ENCODE measurements at regions not wholly inside any gene's neighbourhood (a gene's known extent, or its start where the extent isn't known, plus 50 kb on each side); places are given as distances from the start of the nearest gene placed in this dataset.

GRCh38 chr10:1952126-1953095 lies 215.1 kb upstream of the ADARB2 start:
- H3K36me3 ChIP-seq (ENCODE audit: insufficient read depth, low read length), result no peaks in the 10 kb centered on the region
- H3K27ac ChIP-seq (ENCODE audit: low read depth, low read length), result no peak overlapping the region
- H2AFZ ChIP-seq (ENCODE audit: low read length), result no peak overlapping the region
- no peaks in the 10 kb centered on the region for H3K27me3 ChIP-seq (ENCODE audit: insufficient read depth, low read length)
- no peaks in the 10 kb centered on the region for H3K4me1 ChIP-seq (ENCODE audit: insufficient read depth, low read length)
- no peaks in the 10 kb centered on the region for H3K79me2 ChIP-seq (ENCODE audit: insufficient read depth, low read length)
- no peak overlapping the region for H3K4me3 ChIP-seq (ENCODE audit: insufficient read depth, low read length)
- no peak for TF ChIP-seq CTCF (IDR thresholded peaks at IDR 0.05; ENCODE audit: extremely low read depth, low read depth, low read length)
- DNase-seq (ENCODE audit: insufficient read length, low spot score, missing footprints), result no peak
- no peaks in the 10 kb centered on the region for H4K20me1 ChIP-seq (ENCODE audit: insufficient read depth, low read length)
- H3K4me2 ChIP-seq (ENCODE audit: insufficient read depth, low read length), result no peak overlapping the region
- no peaks in the 10 kb centered on the region for H3K9me3 ChIP-seq (ENCODE audit: low read depth, low read length)

- H3K79me2 ChIP-seq (ENCODE audit: insufficient read depth, low read length), result no peaks in the 10 kb centered on the region
- no peak for TF ChIP-seq CTCF (IDR thresholded peaks at IDR 0.05; ENCODE audit: extremely low read depth, low read depth, low read length)
- no peaks in the 10 kb centered on the region for H3K4me1 ChIP-seq (ENCODE audit: insufficient read depth, low read length)
- H3K27ac ChIP-seq (ENCODE audit: low read depth, low read length), result no peak overlapping the region
- no peak overlapping the region for H2AFZ ChIP-seq (ENCODE audit: low read length)
- H3K9me3 ChIP-seq (ENCODE audit: low read depth, low read length), result no peaks in the 10 kb centered on the region
- no peak overlapping the region for H3K4me3 ChIP-seq (ENCODE audit: insufficient read depth, low read length)
- DNase-seq (ENCODE audit: insufficient read length, low spot score, missing footprints), result no peak
- H3K27me3 ChIP-seq (ENCODE audit: insufficient read depth, low read length), result no peaks in the 10 kb centered on the region
- no peak overlapping the region for H3K4me2 ChIP-seq (ENCODE audit: insufficient read depth, low read length)
- H3K36me3 ChIP-seq (ENCODE audit: insufficient read depth, low read length), result no peaks in the 10 kb centered on the region
- H4K20me1 ChIP-seq (ENCODE audit: insufficient read depth, low read length), result no peaks in the 10 kb centered on the region
These were observed 213.6 kb upstream of the ADARB2 start for GRCh38 chr10:1950803-1951495.

- no peaks in the 10 kb centered on the region for H3K9me3 ChIP-seq (ENCODE audit: low read depth, low read length)
- no peaks in the 10 kb centered on the region for H3K79me2 ChIP-seq (ENCODE audit: insufficient read depth, low read length)
- no peaks in the 10 kb centered on the region for H3K4me1 ChIP-seq (ENCODE audit: insufficient read depth, low read length)
- no peaks in the 10 kb centered on the region for H3K27me3 ChIP-seq (ENCODE audit: insufficient read depth, low read length)
- H3K4me2 ChIP-seq (ENCODE audit: insufficient read depth, low read length), result no peak overlapping the region
- TF ChIP-seq CTCF (IDR thresholded peaks at IDR 0.05; ENCODE audit: extremely low read depth, low read depth, low read length), result no peak
- DNase-seq (ENCODE audit: insufficient read length, low spot score, missing footprints), result no peak
- no peak overlapping the region for H2AFZ ChIP-seq (ENCODE audit: low read length)
- H4K20me1 ChIP-seq (ENCODE audit: insufficient read depth, low read length), result no peaks in the 10 kb centered on the region
- no peak overlapping the region for H3K4me3 ChIP-seq (ENCODE audit: insufficient read depth, low read length)
- no peak overlapping the region for H3K27ac ChIP-seq (ENCODE audit: low read depth, low read length)
- H3K36me3 ChIP-seq (ENCODE audit: insufficient read depth, low read length), result no peaks in the 10 kb centered on the region
These were observed 210.2 kb upstream of the ADARB2 start for GRCh38 chr10:1947464-1948003.

- TF ChIP-seq CTCF (IDR thresholded peaks at IDR 0.05; ENCODE audit: extremely low read depth, low read depth, low read length), result no peak
These were observed 207.2 kb upstream of the ADARB2 start for GRCh38 chr10:1944487-1944886.

More at GRCh38 chr10:1944487-1944886, 207.2 kb upstream of the ADARB2 start:
- Histone ChIP-seq H2AFZ (ENCODE audit: low read length) (no peak overlapping the region), H3K9me3 (ENCODE audit: low read depth, low read length) (no peaks in the 10 kb centered on the region), H3K27ac (ENCODE audit: low read depth, low read length) (no peak overlapping the region), H3K4me2 (ENCODE audit: insufficient read depth, low read length) (no peak overlapping the region), H3K4me1 (ENCODE audit: insufficient read depth, low read length) (no peaks in the 10 kb centered on the region), H3K4me3 (ENCODE audit: insufficient read depth, low read length) (no peak overlapping the region), H3K27me3 (ENCODE audit: insufficient read depth, low read length) (no peaks in the 10 kb centered on the region), H3K79me2 (ENCODE audit: insufficient read depth, low read length) (no peaks in the 10 kb centered on the region), H3K36me3 (ENCODE audit: insufficient read depth, low read length) (no peaks in the 10 kb centered on the region), H4K20me1 (ENCODE audit: insufficient read depth, low read length) (no peaks in the 10 kb centered on the region)
- no peak for DNase-seq (ENCODE audit: insufficient read length, low spot score, missing footprints)

Data from osteoblast (primary cell).